HG03064 (cell line): ENCODE measurements at regions not wholly inside any gene's neighbourhood (a gene's known extent, or its start where the extent isn't known, plus 50 kb on each side); places are given as distances from the start of the nearest gene placed in this dataset.

Experiments
- ATAC-seq: cut with Tn5 transposase; IDR thresholded peaks from one replicate; pipeline ENCODE4 v1.9.1; 2021; ENCODE audit warnings: low read depth; ENCODE audit not compliant: unreplicated experiment

GRCh38 chr17:70621566-70621965 is 452.2 kb downstream of the KCNJ2 start:
- ATAC-seq, result no peak

GRCh38 chr17:70622368-70623260 is 453.3 kb downstream of the KCNJ2 start:
- ATAC-seq, result no peak

GRCh38 chr17:70624211-70624610 is 454.9 kb downstream of the KCNJ2 start:
- ATAC-seq, result no peak

- no peak for ATAC-seq
Observed at GRCh38 chr17:70629902-70630301, 460.6 kb downstream of the KCNJ2 start.

- no peak for ATAC-seq
Observed at GRCh38 chr17:70636517-70637133, 467.3 kb downstream of the KCNJ2 start.

GRCh38 chr17:70642059-70642458 is 472.7 kb downstream of the KCNJ2 start:
- ATAC-seq, result no peak

- ATAC-seq, result no peak
Observed at GRCh38 chr17:70644096-70644495, 474.8 kb downstream of the KCNJ2 start.

GRCh38 chr17:70646673-70647072 is 477.3 kb downstream of the KCNJ2 start:
- no peak for ATAC-seq

- ATAC-seq, result no peak
Observed at GRCh38 chr17:70648166-70648565, 478.8 kb downstream of the KCNJ2 start.

- no peak for ATAC-seq
Observed at GRCh38 chr17:70653850-70654249, 484.5 kb downstream of the KCNJ2 start.

GRCh38 chr17:70654706-70655105 is 485.4 kb downstream of the KCNJ2 start:
- no peak for ATAC-seq

GRCh38 chr17:70655176-70655958 is 486.0 kb downstream of the KCNJ2 start:
- ATAC-seq, result no peak

- ATAC-seq, result no peak
Observed at GRCh38 chr17:70658317-70658716, 489.0 kb downstream of the KCNJ2 start.

GRCh38 chr17:70658840-70659239 is 489.5 kb downstream of the KCNJ2 start:
- ATAC-seq, result no peak

GRCh38 chr17:70661342-70662222 is 492.2 kb downstream of the KCNJ2 start:
- no peak for ATAC-seq

- ATAC-seq, result no peak
Observed at GRCh38 chr17:70668276-70668937, 499.1 kb downstream of the KCNJ2 start.

GRCh38 chr17:70668938-70669778 is 499.8 kb downstream of the KCNJ2 start:
- ATAC-seq, result no peak

GRCh38 chr17:70674061-70674460 is 504.7 kb downstream of the KCNJ2 start:
- no peak for ATAC-seq

- no peak for ATAC-seq
Observed at GRCh38 chr17:70675070-70675590, 505.8 kb downstream of the KCNJ2 start.
